K562 (cell line): ENCODE measurements at regions not wholly inside any gene's neighbourhood (a gene's known extent, or its start where the extent isn't known, plus 50 kb on each side); places are given as distances from the start of the nearest gene placed in this dataset.

Source experiments
- CEBPG ChIP-seq, 3 experiments: fragments of 200-800 bp in 1 of 3; sonication (Bioruptor generic) in 1 of 3; sonication (generic) in 1 of 3; formaldehyde crosslinking in 1 of 3; IDR thresholded peaks in 2 of 3; conservative IDR thresholded peaks in 1 of 3; 2 replicates each; pipeline versions ENCODE4 v1.6.1 to v1.8.0; 2016 to 2022; ENCODE audit warnings: missing compliant biosample characterization in 2 of 3, missing genetic modification characterization in 2 of 3, mild to moderate bottlenecking in 1 of 3, missing genetic modification reagents in 1 of 3
- JUNB ChIP-seq: fragments of 450-650 bp; formaldehyde crosslinking; conservative IDR thresholded peaks from 2 replicates; pipeline ENCODE4 v1.4.0; 2020; ENCODE audit warnings: mild to moderate bottlenecking
- ZNF140 ChIP-seq: fragments of 250-450 bp; sonication (Bioruptor Pico); IDR thresholded peaks from 2 replicates; pipeline ENCODE4 v1.8.0; 2021; ENCODE audit warnings: moderate library complexity, mild to moderate bottlenecking, inconsistent platforms
- TF ChIP-seq, protein P1 (sequence below): sonication (generic); formaldehyde crosslinking; IDR thresholded peaks from 2 replicates; pipeline ENCODE4 v1.8.0; 2022; ENCODE audit warnings: mild to moderate bottlenecking, low read depth, missing genetic modification reagents
- TF ChIP-seq, protein P2 (sequence below), 3 experiments: IDR thresholded peaks in 2 of 3; conservative IDR thresholded peaks in 1 of 3; 2 replicates each; pipeline ENCODE4 v1.5.1; 2011 to 2012; ENCODE audit warnings: low read length in 3 of 3, mild to moderate bottlenecking in 3 of 3, control low read depth in 2 of 3, improper control_type of control experiment in 1 of 3, inconsistent platforms in 1 of 3, low read depth in 1 of 3, mixed read lengths in 1 of 3, moderate library complexity in 1 of 3; ENCODE audit not compliant: insufficient read depth in 2 of 3

DNA sequence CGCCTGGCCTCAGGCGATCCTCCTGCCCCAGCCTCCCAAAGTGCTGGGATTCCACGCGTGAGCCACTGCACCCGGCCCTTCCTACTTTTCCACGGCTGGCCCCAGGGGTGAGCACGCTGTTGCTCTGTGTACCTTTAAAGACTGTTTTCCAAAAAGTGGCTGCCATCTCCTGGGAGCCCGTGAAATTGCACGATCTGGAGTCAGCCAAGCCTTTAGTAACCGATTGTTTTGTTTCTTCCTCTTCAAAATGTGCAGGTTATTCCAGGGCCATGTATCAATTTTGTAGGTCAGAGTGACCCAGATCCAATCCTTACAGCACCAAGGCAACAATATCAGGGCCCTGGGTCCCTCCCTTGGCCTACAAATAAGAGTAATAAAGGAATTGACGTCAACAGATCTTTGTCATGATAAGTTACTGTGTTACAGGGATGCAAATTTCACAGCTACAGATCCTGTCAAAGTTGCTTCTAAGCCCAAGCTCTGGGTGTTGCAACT, 135.6 kb upstream of the ZNF236 start:
- TF ChIP-seq ZNF140 (CRISPR knock-in tag): no peak
- no peak for TF ChIP-seq JUNB
- TF ChIP-seq, protein P1, sequence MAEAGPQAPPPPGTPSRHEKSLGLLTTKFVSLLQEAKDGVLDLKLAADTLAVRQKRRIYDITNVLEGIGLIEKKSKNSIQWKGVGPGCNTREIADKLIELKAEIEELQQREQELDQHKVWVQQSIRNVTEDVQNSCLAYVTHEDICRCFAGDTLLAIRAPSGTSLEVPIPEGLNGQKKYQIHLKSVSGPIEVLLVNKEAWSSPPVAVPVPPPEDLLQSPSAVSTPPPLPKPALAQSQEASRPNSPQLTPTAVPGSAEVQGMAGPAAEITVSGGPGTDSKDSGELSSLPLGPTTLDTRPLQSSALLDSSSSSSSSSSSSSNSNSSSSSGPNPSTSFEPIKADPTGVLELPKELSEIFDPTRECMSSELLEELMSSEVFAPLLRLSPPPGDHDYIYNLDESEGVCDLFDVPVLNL (CRISPR knock-in tag): no peak
- TF ChIP-seq, protein P2, sequence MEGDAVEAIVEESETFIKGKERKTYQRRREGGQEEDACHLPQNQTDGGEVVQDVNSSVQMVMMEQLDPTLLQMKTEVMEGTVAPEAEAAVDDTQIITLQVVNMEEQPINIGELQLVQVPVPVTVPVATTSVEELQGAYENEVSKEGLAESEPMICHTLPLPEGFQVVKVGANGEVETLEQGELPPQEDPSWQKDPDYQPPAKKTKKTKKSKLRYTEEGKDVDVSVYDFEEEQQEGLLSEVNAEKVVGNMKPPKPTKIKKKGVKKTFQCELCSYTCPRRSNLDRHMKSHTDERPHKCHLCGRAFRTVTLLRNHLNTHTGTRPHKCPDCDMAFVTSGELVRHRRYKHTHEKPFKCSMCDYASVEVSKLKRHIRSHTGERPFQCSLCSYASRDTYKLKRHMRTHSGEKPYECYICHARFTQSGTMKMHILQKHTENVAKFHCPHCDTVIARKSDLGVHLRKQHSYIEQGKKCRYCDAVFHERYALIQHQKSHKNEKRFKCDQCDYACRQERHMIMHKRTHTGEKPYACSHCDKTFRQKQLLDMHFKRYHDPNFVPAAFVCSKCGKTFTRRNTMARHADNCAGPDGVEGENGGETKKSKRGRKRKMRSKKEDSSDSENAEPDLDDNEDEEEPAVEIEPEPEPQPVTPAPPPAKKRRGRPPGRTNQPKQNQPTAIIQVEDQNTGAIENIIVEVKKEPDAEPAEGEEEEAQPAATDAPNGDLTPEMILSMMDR (IDR thresholded peaks at IDR 0.05 in 2 of 3, conservative IDR thresholded peaks at IDR 0.05 in 1 of 3; ENCODE audit: insufficient read depth in 2 of 3, low read depth in 1 of 3, low read length in 3 of 3): peak in 2 of 3 experiments; percentile 29 to 42; a peak in 3 of 6 replicates
- TF ChIP-seq CEBPG (CRISPR knock-in tag; IDR thresholded peaks at IDR 0.05): no peak
- no peak for TF ChIP-seq CEBPG (tag; conservative IDR thresholded peaks at IDR 0.05 in 1 of 2, IDR thresholded peaks at IDR 0.05 in 1 of 2)
